Endothelial cell of umbilical vein (primary cell): ENCODE measurements at regions not wholly inside any gene's neighbourhood (a gene's known extent, or its start where the extent isn't known, plus 50 kb on each side); places are given as distances from the start of the nearest gene placed in this dataset.

Experiments used
- BruUV-seq: library from RNA; stranded (reverse); fragments of 400-500 nt; replicated peaks from 2 replicates; lab custom pipeline; 2021; lab: Mats Ljungman, UMichigan
- CTCF ChIA-PET: fragments of 300-600, 350-600 bp; sonication (Branson Sonifier 250); formaldehyde crosslinking; loops from one replicate; lab custom pipeline; 2021; ENCODE audit warnings: antibody characterized with exemption, inconsistent platforms; lab: Charles Lee
- POLR2A ChIA-PET: fragments of 300-600, 350-600 bp; sonication (Branson Sonifier 250); formaldehyde crosslinking; loops from one replicate; lab custom pipeline; 2021; ENCODE audit warnings: antibody characterized with exemption, inconsistent platforms; lab: Charles Lee
- DNase-seq: peaks from one replicate; pipeline ENCODE4 v3.0.0-alpha.2; 2011; ENCODE audit warnings: low read depth, low spot score
- FAIRE-seq: peaks from 2 replicates; lab custom pipeline; 2011; peaks lifted over from hg19 to GRCh38; lab: Jason Lieb, UNC
- H2AFZ ChIP-seq: 2 replicates; pipeline ENCODE4 v1.6.0; 2012; ENCODE audit warnings: low read depth, low read length, control low read depth, inconsistent platforms
- H3K27ac ChIP-seq: 2 replicates; pipeline ENCODE4 v1.5.1; 2011; ENCODE audit warnings: low read depth, mild to moderate bottlenecking, control low read depth, low read length, moderate library complexity; ENCODE audit not compliant: insufficient read depth
- H3K27me3 ChIP-seq, 2 experiments: 2 replicates each; pipeline versions ENCODE4 v1.6.0 to v1.6.1; 2011; ENCODE audit warnings: low read length in 2 of 2, mixed read lengths in 1 of 2; ENCODE audit not compliant: control insufficient read depth in 2 of 2, insufficient read depth in 2 of 2
- H3K36me3 ChIP-seq, 2 experiments: 2 replicates in 1 of 2; 3 replicates in 1 of 2; pipeline ENCODE4 v1.5.1; 2011; ENCODE audit warnings: low read length in 2 of 2, mild to moderate bottlenecking in 1 of 2, moderate library complexity in 1 of 2; ENCODE audit not compliant: control insufficient read depth in 2 of 2, insufficient read depth in 2 of 2; ENCODE audit errors: extremely low read depth in 1 of 2
- H3K4me1 ChIP-seq: 3 replicates; pipeline ENCODE4 v1.5.1; 2011; ENCODE audit warnings: mild to moderate bottlenecking, low read length; ENCODE audit not compliant: control insufficient read depth, insufficient read depth; ENCODE audit errors: extremely low read depth
- H3K4me2 ChIP-seq: 2 replicates; pipeline ENCODE4 v1.6.1; 2011; ENCODE audit warnings: low read length, control low read depth, mixed read lengths; ENCODE audit not compliant: insufficient read depth
- H3K4me3 ChIP-seq, 3 experiments: fragments of 200-600 bp in 1 of 3; sonication (generic), shearing (Covaris generic) in 1 of 3; replicated peaks in 1 of 3; 2 replicates each; pipeline ENCODE4 v1.5.1; 2011 to 2016; ENCODE audit warnings: control low read depth in 3 of 3, low read length in 3 of 3, mild to moderate bottlenecking in 2 of 3, inconsistent platforms in 1 of 3, low read depth in 1 of 3, moderate library complexity in 1 of 3; ENCODE audit not compliant: insufficient read depth in 1 of 3
- H3K79me2 ChIP-seq: 2 replicates; pipeline ENCODE4 v1.6.0; 2012; ENCODE audit warnings: low read length, inconsistent platforms; ENCODE audit not compliant: control insufficient read depth, insufficient read depth
- H3K9ac ChIP-seq: replicated peaks from 2 replicates; pipeline ENCODE3; 2011; ENCODE audit warnings: low read length, control low read depth; ENCODE audit not compliant: insufficient read depth; ENCODE audit errors: extremely low read depth
- H3K9me1 ChIP-seq: replicated peaks from 3 replicates; pipeline ENCODE4 v1.6.0; 2011; ENCODE audit warnings: mild to moderate bottlenecking, low read length; ENCODE audit not compliant: control insufficient read depth, insufficient read depth; ENCODE audit errors: extremely low read depth
- H3K9me3 ChIP-seq: replicated peaks from 2 replicates; pipeline ENCODE4 v1.5.1; 2012; ENCODE audit warnings: low read length, inconsistent platforms; ENCODE audit not compliant: control insufficient read depth, insufficient read depth
- H4K20me1 ChIP-seq: replicated peaks from 2 replicates; pipeline ENCODE3; 2011; ENCODE audit warnings: mild to moderate bottlenecking, low read length; ENCODE audit not compliant: control insufficient read depth, insufficient read depth; ENCODE audit errors: extremely low read depth
- CTCF ChIP-seq, 2 donors: IDR thresholded peaks; 1 replicate in 1 of 2; 2 replicates in 1 of 2; pipeline ENCODE4 v1.5.1; 2011; ENCODE audit warnings: low read length in 2 of 2, mild to moderate bottlenecking in 2 of 2, moderate library complexity in 2 of 2, control low read depth in 1 of 2, inconsistent platforms in 1 of 2, low read depth in 1 of 2; ENCODE audit not compliant: insufficient read depth in 1 of 2; ENCODE audit errors: extremely low read depth in 1 of 2
- EZH2 ChIP-seq: IDR thresholded peaks from 2 replicates; pipeline ENCODE4 v1.6.1; 2012; ENCODE audit warnings: borderline replicate concordance, low read depth, mild to moderate bottlenecking, moderate library complexity, low read length, inconsistent platforms; ENCODE audit not compliant: severe bottlenecking
- FOS ChIP-seq: IDR thresholded peaks from 2 replicates; pipeline ENCODE4 v1.6.1; 2011; ENCODE audit warnings: mild to moderate bottlenecking, low read length, moderate library complexity, borderline replicate concordance; ENCODE audit not compliant: insufficient read depth
- GATA2 ChIP-seq: IDR thresholded peaks from 2 replicates; pipeline ENCODE4 v1.7.0; 2011; ENCODE audit warnings: low read depth, mild to moderate bottlenecking, moderate library complexity, mixed read lengths, low read length; ENCODE audit not compliant: insufficient read length, insufficient read depth
- JUN ChIP-seq: IDR thresholded peaks from 2 replicates; pipeline ENCODE4 v1.6.1; 2011; ENCODE audit warnings: borderline replicate concordance, low read depth; ENCODE audit not compliant: insufficient read length, insufficient read depth
- MAX ChIP-seq: IDR thresholded peaks from 2 replicates; pipeline ENCODE4 v1.6.1; 2011; ENCODE audit not compliant: insufficient read depth, insufficient read length
- MYC ChIP-seq: IDR thresholded peaks from one replicate; pipeline ENCODE4 v1.6.1; 2011; ENCODE audit warnings: mild to moderate bottlenecking, low read depth, low read length
- POLR2A ChIP-seq: IDR thresholded peaks from 2 replicates; pipeline ENCODE4 v1.6.1; 2012; ENCODE audit warnings: low read depth, mild to moderate bottlenecking, control low read depth, low read length
- POLR2AphosphoS5 ChIP-seq: IDR thresholded peaks from 2 replicates; pipeline ENCODE4 v1.6.1; 2012; ENCODE audit warnings: low read depth, mild to moderate bottlenecking, control low read depth, low read length, moderate library complexity; ENCODE audit not compliant: insufficient read depth
- dilution Hi-C: fragments of 300-500 bp; cut with MboI; formaldehyde crosslinking; loops from one replicate; pipeline ENCODE4 v1.15.0; 2019; ENCODE audit warnings: low sequenced_read_pairs; ENCODE audit not compliant: extremely low pct_ligation_motif_present
- intact Hi-C: fragments of 100-400 bp; cut with micrococcal nuclease; formaldehyde crosslinking; loops from one replicate; pipeline ENCODE4 v1.10.0; 2022

GRCh38 chr5:72619251-72619650 lies 112.0 kb upstream of the ZNF366 start:
- H3K79me2 ChIP-seq: no peaks in the 10 kb centered on the region
- intact Hi-C loops (no loop called here), dilution Hi-C loops (no loop called here)
- no peaks in the 10 kb centered on the region for H4K20me1 ChIP-seq
- H3K27ac ChIP-seq: no peak overlapping the region
- no peak overlapping the region for H3K9ac ChIP-seq
- no peak for FAIRE-seq
- H3K9me1 ChIP-seq: no peaks in the 10 kb centered on the region
- H3K4me1 ChIP-seq: peaks cover 8% of the 10 kb centered on the region
- no peaks in the 10 kb centered on the region for H3K36me3 ChIP-seq
- H3K4me3 ChIP-seq: no peak overlapping the region
- H2AFZ ChIP-seq: no peak overlapping the region
- TF ChIP-seq JUN: no peak
- no peak for TF ChIP-seq POLR2A
- no peak for TF ChIP-seq MYC
- TF ChIP-seq POLR2AphosphoS5: no peak
- no peak for TF ChIP-seq MAX
- TF ChIP-seq FOS: no peak
- TF ChIP-seq GATA2: no peak
- TF ChIP-seq EZH2: no peak
- no peak for TF ChIP-seq CTCF (IDR thresholded peaks at IDR 0.05; ENCODE audit: extremely low read depth in 1 of 2, insufficient read depth in 1 of 2, low read depth in 1 of 2, low read length in 2 of 2)
- BruUV-seq: no TSS peak
- ChIA-PET POLR2A (no interaction called here), CTCF (interaction anchor here (1.0 to 2.0 kb wide), 4 partner anchors 8 to 263 kb away, joined by 4 to 9 read pairs (median 4); no protein-coding TSS in a partner anchor)
- H3K27me3 ChIP-seq: no peaks in the 10 kb centered on the region
- H3K9me3 ChIP-seq: no peaks in the 10 kb centered on the region
- no peak overlapping the region for H3K4me2 ChIP-seq
- no peak for DNase-seq
